Keratinocyte (primary cell): ENCODE measurements at regions not wholly inside any gene's neighbourhood (a gene's known extent, or its start where the extent isn't known, plus 50 kb on each side); places are given as distances from the start of the nearest gene placed in this dataset.

Experiments
- DNase-seq: peaks from one replicate; pipeline ENCODE4 v3.0.0-alpha.2; 2011; ENCODE audit warnings: low read depth, missing footprints, low spot score
- FAIRE-seq: peaks from 2 replicates; lab custom pipeline; 2011; peaks lifted over from hg19 to GRCh38; lab: Jason Lieb, UNC
- H2AFZ ChIP-seq: 2 replicates; pipeline ENCODE4 v1.6.0; 2012; ENCODE audit warnings: low read length, control low read depth, inconsistent platforms; ENCODE audit not compliant: control insufficient read depth
- H3K27ac ChIP-seq: 2 replicates; pipeline ENCODE4 v1.5.1; 2011; ENCODE audit warnings: low read length; ENCODE audit not compliant: control insufficient read depth, insufficient read depth
- H3K27me3 ChIP-seq: 3 replicates; pipeline ENCODE4 v1.6.0; 2011; ENCODE audit warnings: low read length; ENCODE audit not compliant: control insufficient read depth, insufficient read depth; ENCODE audit errors: extremely low read depth
- H3K36me3 ChIP-seq, 2 experiments: 2 replicates in 1 of 2; 3 replicates in 1 of 2; pipeline ENCODE4 v1.5.1; 2011; ENCODE audit warnings: low read length in 2 of 2, mild to moderate bottlenecking in 1 of 2; ENCODE audit not compliant: control insufficient read depth in 2 of 2, insufficient read depth in 2 of 2; ENCODE audit errors: extremely low read depth in 1 of 2
- H3K4me1 ChIP-seq: 3 replicates; pipeline ENCODE4 v1.5.1; 2011; ENCODE audit warnings: low read length; ENCODE audit not compliant: control insufficient read depth, insufficient read depth; ENCODE audit errors: extremely low read depth
- H3K4me2 ChIP-seq: 3 replicates; pipeline ENCODE4 v1.6.0; 2011; ENCODE audit warnings: low read depth, low read length; ENCODE audit not compliant: control insufficient read depth, insufficient read depth; ENCODE audit errors: extremely low read depth
- H3K4me3 ChIP-seq, 3 experiments: fragments of 200-600 bp in 1 of 3; sonication (generic) in 1 of 3; 2 replicates in 2 of 3; 3 replicates in 1 of 3; pipeline ENCODE4 v1.5.1; 2011 to 2016; ENCODE audit warnings: low read length in 3 of 3, mild to moderate bottlenecking in 3 of 3, control low read depth in 2 of 3, inconsistent platforms in 1 of 3, low read depth in 1 of 3, mixed read lengths in 1 of 3, mixed run types in 1 of 3, moderate library complexity in 1 of 3; ENCODE audit not compliant: control insufficient read depth in 2 of 3, insufficient read depth in 2 of 3; ENCODE audit errors: extremely low read depth in 1 of 3
- H3K79me2 ChIP-seq: 2 replicates; pipeline ENCODE4 v1.6.0; 2012; ENCODE audit warnings: low read length; ENCODE audit not compliant: control insufficient read depth, insufficient read depth
- H3K9ac ChIP-seq: 3 replicates; pipeline ENCODE4 v1.6.0; 2011; ENCODE audit warnings: low read length; ENCODE audit not compliant: control insufficient read depth, insufficient read depth; ENCODE audit errors: extremely low read depth
- H3K9me1 ChIP-seq: 3 replicates; pipeline ENCODE4 v1.6.0; 2011; ENCODE audit warnings: low read length; ENCODE audit not compliant: control insufficient read depth, insufficient read depth; ENCODE audit errors: extremely low read depth
- H3K9me3 ChIP-seq: 2 replicates; pipeline ENCODE4 v1.5.1; 2012; ENCODE audit warnings: low read depth, low read length; ENCODE audit not compliant: control insufficient read depth
- H4K20me1 ChIP-seq: 3 replicates; pipeline ENCODE4 v1.6.0; 2011; ENCODE audit warnings: low read length; ENCODE audit not compliant: control insufficient read depth, insufficient read depth; ENCODE audit errors: extremely low read depth
- EZH2 ChIP-seq: IDR thresholded peaks from one replicate; pipeline ENCODE4 v1.6.1; 2012; ENCODE audit warnings: inconsistent platforms, mild to moderate bottlenecking, low read length, moderate library complexity
- dilution Hi-C: fragments of 300-500 bp; cut with MboI; formaldehyde crosslinking; loops from one replicate; pipeline ENCODE4 v1.7.0; 2020; ENCODE audit warnings: low sequenced_read_pairs; ENCODE audit not compliant: extremely low pct_ligation_motif_present
- TF ChIP-seq, protein P1 (sequence below), 3 experiments: IDR thresholded peaks in 1 of 3; conservative IDR thresholded peaks in 1 of 3; optimal IDR thresholded peaks in 1 of 3; 2 replicates in 2 of 3; 3 replicates in 1 of 3; pipeline versions ENCODE3 to v1.5.1; 2011; ENCODE audit warnings: low read length in 3 of 3, mild to moderate bottlenecking in 3 of 3, moderate library complexity in 2 of 3, control low read depth in 1 of 3, inconsistent platforms in 1 of 3; ENCODE audit not compliant: insufficient read depth in 2 of 3; ENCODE audit errors: extremely low read depth in 1 of 3

DNA sequence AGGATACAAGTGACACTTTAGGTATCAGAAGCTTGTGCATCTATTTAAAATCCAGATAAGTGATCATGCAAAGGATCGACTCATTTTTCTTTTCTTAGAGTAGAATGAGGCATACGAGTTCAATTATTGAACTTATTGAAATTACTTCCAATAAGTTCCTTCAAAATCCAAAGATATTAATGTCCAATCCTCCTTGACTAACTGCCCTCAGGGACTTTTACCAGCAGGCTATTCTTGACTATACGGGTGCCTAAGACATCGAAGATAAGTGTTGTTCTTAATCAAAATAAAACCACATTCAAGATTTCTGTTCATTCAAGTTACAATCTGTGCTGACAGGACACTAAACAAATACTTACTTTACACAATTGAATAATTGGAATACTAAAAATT, 74.5 kb upstream of the SP4 start:
- no peak overlapping the region for H2AFZ ChIP-seq
- no peaks in the 10 kb centered on the region for H3K27me3 ChIP-seq
- H3K4me1 ChIP-seq, result no peaks in the 10 kb centered on the region
- FAIRE-seq, result no peak
- dilution Hi-C loops, result no loop called here
- H4K20me1 ChIP-seq, result no peaks in the 10 kb centered on the region
- H3K9me3 ChIP-seq, result no peaks in the 10 kb centered on the region
- H3K9ac ChIP-seq, result no peak overlapping the region
- no peak overlapping the region for H3K4me2 ChIP-seq
- no peak for TF ChIP-seq EZH2
- TF ChIP-seq, protein P1, sequence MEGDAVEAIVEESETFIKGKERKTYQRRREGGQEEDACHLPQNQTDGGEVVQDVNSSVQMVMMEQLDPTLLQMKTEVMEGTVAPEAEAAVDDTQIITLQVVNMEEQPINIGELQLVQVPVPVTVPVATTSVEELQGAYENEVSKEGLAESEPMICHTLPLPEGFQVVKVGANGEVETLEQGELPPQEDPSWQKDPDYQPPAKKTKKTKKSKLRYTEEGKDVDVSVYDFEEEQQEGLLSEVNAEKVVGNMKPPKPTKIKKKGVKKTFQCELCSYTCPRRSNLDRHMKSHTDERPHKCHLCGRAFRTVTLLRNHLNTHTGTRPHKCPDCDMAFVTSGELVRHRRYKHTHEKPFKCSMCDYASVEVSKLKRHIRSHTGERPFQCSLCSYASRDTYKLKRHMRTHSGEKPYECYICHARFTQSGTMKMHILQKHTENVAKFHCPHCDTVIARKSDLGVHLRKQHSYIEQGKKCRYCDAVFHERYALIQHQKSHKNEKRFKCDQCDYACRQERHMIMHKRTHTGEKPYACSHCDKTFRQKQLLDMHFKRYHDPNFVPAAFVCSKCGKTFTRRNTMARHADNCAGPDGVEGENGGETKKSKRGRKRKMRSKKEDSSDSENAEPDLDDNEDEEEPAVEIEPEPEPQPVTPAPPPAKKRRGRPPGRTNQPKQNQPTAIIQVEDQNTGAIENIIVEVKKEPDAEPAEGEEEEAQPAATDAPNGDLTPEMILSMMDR (optimal IDR thresholded peaks at IDR 0.05 in 1 of 3, IDR thresholded peaks at IDR 0.05 in 1 of 3, conservative IDR thresholded peaks at IDR 0.05 in 1 of 3; ENCODE audit: extremely low read depth in 1 of 3, insufficient read depth in 2 of 3, low read length in 3 of 3), result no peak
- no peaks in the 10 kb centered on the region for H3K79me2 ChIP-seq
- H3K4me3 ChIP-seq, result no peak overlapping the region
- H3K27ac ChIP-seq, result no peak overlapping the region
- H3K36me3 ChIP-seq, result no peaks in the 10 kb centered on the region
- no peak for DNase-seq
- H3K9me1 ChIP-seq, result no peaks in the 10 kb centered on the region

DNA sequence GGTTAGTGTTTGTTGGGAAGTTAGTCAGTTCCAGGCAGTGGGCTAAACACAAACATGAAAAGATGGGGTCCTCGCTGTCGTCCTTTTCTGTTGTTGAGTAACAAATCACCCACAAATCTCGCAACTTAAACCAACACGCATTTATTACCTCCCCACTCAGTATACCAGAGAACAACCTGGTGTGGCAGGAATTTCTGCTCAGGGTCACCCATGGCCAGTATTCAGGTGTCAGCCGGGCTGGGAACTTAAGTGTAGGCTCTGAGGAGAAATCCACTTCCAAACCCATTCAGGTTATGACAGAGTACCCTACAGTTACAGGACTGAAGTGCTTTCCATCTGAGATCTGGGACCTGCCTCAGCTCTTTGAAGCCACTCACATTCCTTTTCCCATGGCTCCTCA, 73.6 kb upstream of the SP4 start:
- dilution Hi-C loops, result no loop called here
- no peaks in the 10 kb centered on the region for H3K27me3 ChIP-seq
- no peak overlapping the region for H2AFZ ChIP-seq

More for the DNA sequence above, 73.6 kb upstream of the SP4 start:
- Histone ChIP-seq H3K9me3 (no peaks in the 10 kb centered on the region), H3K4me2 (no peak overlapping the region), H3K4me3 (no peak overlapping the region), H3K79me2 (no peaks in the 10 kb centered on the region), H3K9me1 (no peaks in the 10 kb centered on the region), H3K27ac (no peak overlapping the region), H3K36me3 (no peaks in the 10 kb centered on the region), H3K9ac (no peak overlapping the region), H4K20me1 (no peaks in the 10 kb centered on the region), H3K4me1 (no peaks in the 10 kb centered on the region)
- TF ChIP-seq EZH2, result no peak
- TF ChIP-seq, protein P1 (optimal IDR thresholded peaks at IDR 0.05 in 1 of 3, IDR thresholded peaks at IDR 0.05 in 1 of 3, conservative IDR thresholded peaks at IDR 0.05 in 1 of 3; ENCODE audit: extremely low read depth in 1 of 3, insufficient read depth in 2 of 3, low read length in 3 of 3), result no peak
- FAIRE-seq (no peak), DNase-seq (no peak)
